ENCODE measurements at regions not wholly inside any gene's neighbourhood (a gene's known extent, or its start where the extent isn't known, plus 50 kb on each side); places are given as distances from the start of the nearest gene placed in this dataset.
"Not testable (repeated sequence)": the region's sequence is repeated elsewhere in the genome, so short reads cannot be mapped to it uniquely, and the experiment has no call there.

- H3K36me3 ChIP-seq (ENCODE audit: control insufficient read depth, insufficient read depth, low read length); CTCF ChIA-PET (ENCODE audit: low intra/inter-chr PET ratio); FAIRE-seq; H4K20me1 ChIP-seq (replicated peaks; ENCODE audit: control insufficient read depth, insufficient read depth, low read length); H3K9me3 ChIP-seq (replicated peaks; ENCODE audit: control insufficient read depth, insufficient read depth, low read depth, low read length); POLR2A ChIA-PET; H3K4me1 ChIP-seq (replicated peaks in 1 of 2; ENCODE audit: control insufficient read depth in 2 of 2, insufficient read depth in 2 of 2, low read length in 2 of 2); H3K27ac ChIP-seq (ENCODE audit: extremely low read depth, low read depth, low read length); H2AFZ ChIP-seq (ENCODE audit: low read depth, low read length); H3K9me1 ChIP-seq (ENCODE audit: control insufficient read depth, insufficient read depth, low read length); BruUV-seq (replicated peaks); H3K4me3 ChIP-seq; H3K27me3 ChIP-seq (ENCODE audit: control insufficient read depth in 2 of 2, insufficient read depth in 2 of 2, low read length in 2 of 2); ATAC-seq; H3K4me2 ChIP-seq (ENCODE audit: insufficient read depth, low read length); intact Hi-C loops (cut with micrococcal nuclease); H3K79me2 ChIP-seq (ENCODE audit: control insufficient read depth, insufficient read depth, low read length); H3K9ac ChIP-seq (ENCODE audit: insufficient read depth in 1 of 2, low read depth in 2 of 2, low read length in 2 of 2): not testable (repeated sequence)
- DNase-seq (ENCODE audit: extremely low read depth in 1 of 4, low spot score in 3 of 4), result peak in 1 of 4 experiments; percentile 48
- 2% methylated on average over 4 of the region's 4 CpGs for WGBS (ENCODE audit: insufficient coverage, low coverage, missing lambda C conversion rate)
- in situ Hi-C loops (cut with MboI), result loop anchor here (5.0 to 10.0 kb wide), 3 partner anchors 533 to 755 kb away; no protein-coding TSS in a partner anchor
- TF ChIP-seq SFPQ (IDR thresholded peaks at IDR 0.05; ENCODE audit: low read depth, low read length), result peak; percentile 82
- TF ChIP-seq FIP1L1 (IDR thresholded peaks at IDR 0.05; ENCODE audit: low read depth, low read length, poor library complexity, severe bottlenecking), result peak; percentile 7
- 0 out of 2 replicates have a peak, but pooled peaks have one; percentile 51 for TF ChIP-seq ZNF253 (CRISPR knock-in tag; conservative IDR thresholded peaks at IDR 0.05)
- 0 out of 2 replicates have a peak, but pooled peaks have one; percentile 1 for TF ChIP-seq ARID3A (IDR thresholded peaks at IDR 0.05; ENCODE audit: borderline replicate concordance, low read depth, low read length)
These were observed 1523.7 kb upstream of the TPTE start for GRCh38 chr21:8997443-8998390.
